Activated CD4-positive, alpha-beta T cell treated with anti-CD3 and anti-CD28 coated beads, Interleukin-10, Interleukin-2, amounts not matched to agents 100 ng/mL and 50 ng/mL, durations not matched to agents 16 hours and 8 hours (primary cell): ENCODE measurements at regions not wholly inside any gene's neighbourhood (a gene's known extent, or its start where the extent isn't known, plus 50 kb on each side); places are given as distances from the start of the nearest gene placed in this dataset.
"Not testable (repeated sequence)": the region's sequence is repeated elsewhere in the genome, so short reads cannot be mapped to it uniquely, and the experiment has no call there.

Experiments
- DNase-seq: peaks from one replicate; pipeline ENCODE4 v3.0.0-alpha.2; 2020

GRCh38 chr7:130948822-130949221, 214.8 kb upstream of the KLF14 start:
- DNase-seq = no peak

DNA sequence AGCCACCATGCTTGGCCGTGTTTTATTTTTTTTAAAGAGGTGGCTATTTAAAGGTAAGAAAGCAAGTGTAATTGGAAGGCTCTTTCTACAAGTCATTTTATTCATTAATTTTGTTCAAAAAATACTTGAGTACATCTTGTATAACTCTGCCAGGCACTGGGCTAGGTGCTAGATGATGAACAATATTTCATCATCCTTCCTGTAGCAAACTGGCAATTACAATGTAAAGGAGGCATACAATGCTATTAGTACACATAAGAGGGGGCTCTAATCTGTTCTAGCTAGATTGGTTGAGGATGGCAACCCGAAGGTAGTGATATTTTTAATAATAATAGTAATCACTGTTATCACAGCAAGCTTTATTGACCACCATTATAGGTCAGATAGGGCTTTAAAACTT, 215.5 kb upstream of the KLF14 start:
- no peak for DNase-seq

DNA sequence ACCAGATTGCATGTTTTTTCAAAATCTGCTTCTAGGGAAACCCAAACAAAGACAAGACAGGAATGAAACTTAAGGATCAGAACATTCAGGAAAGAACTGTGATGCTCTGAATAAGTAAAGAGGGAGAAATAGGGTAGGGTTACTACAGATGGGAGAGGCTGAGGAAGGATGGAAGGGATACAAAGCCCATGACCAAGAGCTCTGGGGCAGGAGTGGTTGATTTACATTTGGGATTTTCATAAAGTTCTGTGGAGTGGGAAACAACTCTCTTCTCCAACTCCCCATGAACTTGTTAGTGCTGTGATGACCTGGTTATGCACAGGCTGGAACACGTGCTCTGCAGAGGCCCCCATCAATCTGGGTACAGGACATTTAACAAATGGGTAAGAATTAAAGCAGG, 216.0 kb upstream of the KLF14 start:
- DNase-seq = no peak

DNA sequence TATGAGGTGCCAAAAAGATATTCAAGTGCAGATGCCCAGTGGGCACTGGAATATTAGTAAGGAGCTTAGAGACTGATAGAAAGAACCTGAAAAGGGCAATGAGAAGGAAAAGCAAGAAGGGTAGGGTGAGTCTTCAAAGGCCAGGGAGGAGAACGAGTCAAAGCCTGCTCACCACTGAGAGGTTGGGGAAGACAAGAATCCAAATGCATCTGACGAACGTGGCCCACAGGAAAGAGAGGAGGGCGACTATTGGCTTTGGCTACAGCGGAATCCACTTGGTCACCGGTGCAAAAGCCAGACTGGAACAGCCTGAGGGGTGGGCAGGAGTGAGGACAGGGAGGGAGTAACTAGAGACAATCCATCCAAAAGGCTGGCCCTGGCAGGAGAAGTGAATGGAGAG, 216.7 kb upstream of the KLF14 start:
- DNase-seq = no peak

DNA sequence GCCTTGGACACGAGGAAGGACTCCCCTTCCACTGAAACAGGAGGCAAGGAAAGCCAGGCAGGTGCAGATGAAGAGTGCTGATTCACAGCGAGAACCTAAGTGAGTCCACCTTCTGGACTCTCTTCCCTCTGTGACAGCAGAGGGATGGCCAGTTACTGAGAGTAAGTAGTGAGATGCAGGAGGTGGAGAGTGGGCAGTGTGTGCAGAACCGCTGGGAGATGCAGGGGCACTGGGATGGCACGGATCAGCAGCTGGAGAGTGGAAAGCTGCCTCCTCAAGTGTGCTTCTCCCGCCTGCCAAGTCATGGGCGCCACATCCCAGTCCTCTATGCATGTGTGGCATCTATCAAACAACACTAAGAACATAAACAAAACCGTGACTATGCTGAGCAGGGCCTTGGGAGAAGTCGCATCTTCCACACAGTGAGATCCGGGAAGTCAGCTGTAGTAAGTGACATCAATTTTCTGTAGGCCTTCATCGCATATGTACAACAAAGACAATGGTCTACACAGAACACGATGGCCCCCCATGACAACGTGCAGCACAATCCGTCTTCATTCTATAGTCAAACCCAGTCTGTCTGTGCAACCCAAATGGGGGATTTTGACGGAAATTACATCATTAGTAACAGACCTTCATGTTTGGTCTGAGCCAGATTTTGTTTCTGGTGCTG, 217.4 kb upstream of the KLF14 start:
- peak; percentile 60 for DNase-seq

DNA sequence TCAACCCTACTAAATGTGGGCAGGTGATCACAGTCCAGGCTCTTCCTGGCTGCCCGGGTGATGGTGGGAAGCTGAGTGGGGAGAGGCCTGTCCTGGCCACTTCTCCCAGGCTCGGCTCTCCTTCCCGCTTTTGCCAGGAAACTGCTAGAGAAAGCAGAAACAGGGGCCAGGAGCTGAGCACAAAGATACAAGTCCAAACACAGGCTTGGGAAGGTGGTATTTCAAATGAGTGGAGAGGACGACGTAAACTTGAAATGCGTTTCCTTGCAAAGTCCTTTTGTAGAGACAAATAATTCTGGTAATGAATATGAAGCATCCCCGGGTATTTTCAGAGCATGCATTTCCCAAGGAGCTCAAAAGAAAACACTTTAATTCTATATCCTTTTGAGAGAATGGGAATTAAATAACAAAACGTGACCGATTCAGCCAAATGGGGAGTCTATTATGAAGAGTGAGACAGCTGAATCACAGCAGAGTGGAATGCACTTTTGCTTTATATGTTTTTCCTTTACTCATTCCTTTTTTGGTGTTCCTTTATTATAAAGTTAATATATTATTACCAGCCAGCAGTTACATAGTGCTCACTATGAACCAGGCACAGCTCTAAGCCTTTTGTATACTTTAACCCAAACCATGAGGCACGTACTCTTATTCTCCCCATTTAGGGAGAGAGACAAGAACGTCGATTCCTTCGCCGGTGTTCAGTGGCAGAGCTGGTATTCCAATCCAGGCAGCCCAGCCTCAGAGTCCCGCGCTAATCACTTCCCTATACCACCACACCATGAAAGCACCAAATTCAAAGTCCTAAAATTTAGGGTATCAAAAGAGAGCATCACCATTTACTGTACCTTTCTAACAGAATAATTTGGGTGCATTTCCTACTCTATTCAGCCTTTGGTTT, 218.2 kb upstream of the KLF14 start:
- DNase-seq = no peak

DNA sequence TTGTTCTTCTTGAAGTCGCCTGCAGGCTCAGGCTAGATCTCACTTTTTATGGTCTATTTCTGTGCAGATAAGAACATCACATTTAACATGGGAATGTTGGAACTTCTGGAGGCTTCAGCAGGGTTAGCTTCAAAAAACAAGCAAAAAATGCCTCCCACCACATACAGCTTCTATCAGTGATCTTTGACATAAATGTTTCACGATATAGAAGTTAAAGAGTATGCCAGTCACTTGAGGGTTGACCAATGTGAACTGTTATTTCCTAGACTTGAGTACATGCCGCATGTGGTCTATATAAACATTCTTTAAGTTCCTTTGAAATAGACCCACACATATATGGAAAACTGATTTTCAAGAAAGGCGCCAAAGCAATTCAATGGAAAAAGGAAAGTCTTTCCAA, 219.2 kb upstream of the KLF14 start:
- DNase-seq = no peak

- peak; percentile 61 for DNase-seq
Measured at GRCh38 chr7:130954918-130955564, 221.0 kb upstream of the KLF14 start.

- DNase-seq = no peak
Measured at GRCh38 chr7:130955565-130955919, 221.5 kb upstream of the KLF14 start.

DNA sequence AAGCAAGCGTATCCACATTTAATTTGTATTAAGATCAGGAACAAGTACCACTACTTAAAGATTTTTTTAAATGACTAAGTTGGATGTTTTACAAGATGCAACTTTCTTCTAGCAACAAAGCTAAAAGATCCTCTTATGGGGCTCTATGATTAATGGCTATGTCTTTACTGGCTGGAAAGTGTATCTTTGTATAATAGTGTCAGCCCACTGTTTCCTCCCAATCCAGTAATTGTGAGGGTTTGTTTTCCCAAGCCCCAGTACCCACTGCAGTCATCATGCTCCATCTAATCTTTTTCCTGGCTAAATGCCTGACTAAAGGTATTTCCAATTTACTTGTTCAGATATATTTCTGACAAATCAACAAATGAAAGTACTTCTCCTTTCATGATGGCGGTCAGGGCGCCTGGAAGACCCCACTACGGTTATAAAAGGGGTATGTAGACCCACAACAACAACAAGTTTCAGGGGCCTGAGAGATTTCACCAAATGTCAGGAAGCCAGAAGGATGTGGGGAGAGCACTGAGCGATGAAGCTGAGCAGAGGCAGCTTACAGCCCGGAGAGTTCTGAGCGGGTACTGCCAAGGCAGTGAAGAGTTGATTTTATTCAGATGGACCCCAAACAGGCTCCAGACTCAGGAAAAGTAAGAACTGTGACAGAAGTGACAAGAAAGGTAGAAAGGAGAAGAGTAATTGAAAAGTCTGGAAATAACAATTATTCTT, 222.6 kb upstream of the KLF14 start:
- DNase-seq = no peak

- no peak for DNase-seq
Measured at GRCh38 chr7:130957137-130957513, 223.1 kb upstream of the KLF14 start.

- DNase-seq = not testable (repeated sequence)
Measured at GRCh38 chr7:130957722-130958435, 223.9 kb upstream of the KLF14 start.

- DNase-seq = no peak
Measured at GRCh38 chr7:130958846-130959245, 224.8 kb upstream of the KLF14 start.

DNA sequence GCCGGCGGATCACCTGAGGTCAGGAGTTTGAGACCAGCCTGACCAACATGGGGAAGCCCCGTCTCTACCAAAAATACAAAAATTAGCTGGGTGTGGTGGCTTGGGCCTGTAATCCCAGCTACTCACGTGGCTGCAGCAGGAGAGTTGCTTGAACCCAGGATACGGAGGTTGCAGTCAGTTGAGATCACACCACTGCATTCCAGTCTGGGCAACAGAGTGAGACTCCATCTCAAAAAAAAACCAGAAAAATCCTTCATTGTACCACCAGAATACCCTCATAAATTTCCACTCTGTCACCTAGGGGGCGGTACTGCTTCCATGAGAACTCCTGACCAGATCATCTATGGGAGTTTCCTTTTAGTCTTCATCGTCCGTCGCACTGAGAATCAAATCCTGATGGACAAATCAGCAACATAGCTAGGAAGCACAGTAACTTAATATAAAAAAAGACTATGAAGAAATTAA, 225.8 kb upstream of the KLF14 start:
- peak; percentile 79 for DNase-seq

- peak; percentile 86 for DNase-seq
Measured at GRCh38 chr7:130960208-130960988, 226.4 kb upstream of the KLF14 start.

DNA sequence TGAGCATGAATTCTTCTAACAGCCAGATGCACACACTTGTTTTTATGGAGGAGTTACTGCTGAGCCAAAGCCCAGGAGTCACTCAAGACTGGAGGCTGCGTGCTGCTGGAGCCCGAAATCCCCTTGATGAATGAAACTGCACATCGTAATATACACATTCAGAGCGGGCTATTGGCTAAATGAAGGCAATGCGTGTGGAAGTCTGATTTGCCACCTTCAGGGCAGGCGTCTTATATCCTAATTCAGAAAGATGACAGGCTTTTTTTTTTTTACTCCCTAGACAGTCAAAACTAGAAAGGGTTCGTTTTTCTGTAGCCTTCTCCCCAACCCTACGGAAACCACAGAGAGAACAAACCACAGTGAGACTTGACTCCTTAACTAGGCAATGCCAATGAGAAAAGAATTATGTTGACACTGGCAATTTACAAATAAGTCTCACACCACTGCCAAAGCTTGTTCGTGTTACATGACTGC, 227.2 kb upstream of the KLF14 start:
- DNase-seq = peak; percentile 95

- no peak for DNase-seq
Measured at GRCh38 chr7:130962109-130962508, 228.1 kb upstream of the KLF14 start.

- no peak for DNase-seq
Measured at GRCh38 chr7:130963339-130963738, 229.3 kb upstream of the KLF14 start.

DNA sequence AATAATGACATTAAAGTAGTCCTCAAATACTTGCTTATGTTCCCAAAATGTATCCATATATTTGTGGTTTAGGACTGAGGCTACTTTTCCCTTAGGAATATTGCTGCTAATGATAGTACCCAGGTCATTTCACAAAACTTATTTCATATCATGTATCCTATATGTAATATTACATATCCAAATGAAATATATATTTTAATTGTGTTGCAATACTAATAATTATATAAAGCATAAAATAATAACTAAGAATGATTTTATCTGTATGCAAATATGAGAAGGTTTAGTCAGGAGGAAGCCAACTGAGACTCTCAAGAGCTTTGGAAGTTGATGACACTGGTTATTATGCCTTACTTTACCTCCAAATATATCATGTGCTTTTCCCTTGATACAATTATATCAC, 231.5 kb upstream of the KLF14 start:
- no peak for DNase-seq

DNA sequence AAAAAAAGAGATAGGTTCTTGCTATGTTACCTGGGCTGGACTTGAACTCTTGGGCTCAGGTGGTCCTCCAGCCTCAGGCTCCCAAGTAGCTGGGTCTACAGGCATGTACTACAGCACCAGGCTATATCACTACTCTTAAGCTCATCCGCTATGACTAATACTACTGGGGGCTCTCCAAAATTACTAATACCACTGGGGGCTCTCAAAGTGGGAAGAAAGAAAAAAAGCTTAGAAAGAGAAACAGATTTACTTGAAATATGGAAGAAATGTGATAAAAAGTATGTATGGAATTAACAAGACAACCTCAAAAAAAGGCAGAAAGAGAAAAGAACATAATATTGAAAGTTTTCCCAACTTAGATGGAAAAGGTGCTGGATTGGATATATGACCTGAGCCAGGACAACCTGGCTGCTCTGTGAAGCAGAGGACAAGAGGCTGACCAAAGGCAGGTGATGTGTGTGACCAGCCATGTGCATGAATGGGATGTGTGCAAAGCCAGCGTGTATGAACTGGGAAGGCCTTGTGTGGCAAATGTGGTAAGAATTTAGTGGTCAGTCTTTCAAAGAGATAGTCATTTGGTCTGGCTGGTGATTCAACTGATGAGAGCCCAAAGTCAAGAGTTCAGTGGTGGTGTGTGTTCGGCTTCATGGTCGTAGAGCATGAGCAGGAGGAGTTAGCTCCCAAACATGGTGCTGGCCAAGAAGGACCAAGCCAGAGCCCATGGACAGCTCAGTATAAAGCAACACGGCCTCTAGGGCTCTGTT, 232.4 kb upstream of the KLF14 start:
- peak; percentile 75 for DNase-seq

DNA sequence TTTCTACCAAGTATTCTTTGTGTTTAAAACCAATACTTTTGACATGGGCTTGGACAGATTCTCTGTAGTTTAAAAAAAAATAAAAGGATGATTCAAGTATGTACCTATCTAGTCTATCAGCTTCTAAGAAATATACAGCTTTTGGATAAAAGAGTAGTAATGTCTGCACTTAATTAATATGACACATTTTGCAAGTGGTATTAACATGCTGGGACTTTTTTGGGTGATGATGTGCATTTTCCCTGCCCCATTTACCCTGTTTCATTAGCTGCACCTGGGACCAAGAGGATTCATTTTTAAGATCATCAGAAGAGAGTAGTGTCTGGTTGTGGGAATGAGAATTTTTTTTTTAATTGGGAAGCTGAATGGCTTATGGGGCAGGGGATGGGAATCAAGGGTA, 236.2 kb upstream of the KLF14 start:
- DNase-seq = peak; percentile 60
